ENCODE measurements at regions not wholly inside any gene's neighbourhood (a gene's known extent, or its start where the extent isn't known, plus 50 kb on each side); places are given as distances from the start of the nearest gene placed in this dataset.
"Not testable (repeated sequence)": the region's sequence is repeated elsewhere in the genome, so short reads cannot be mapped to it uniquely, and the experiment has no call there.

DNA sequence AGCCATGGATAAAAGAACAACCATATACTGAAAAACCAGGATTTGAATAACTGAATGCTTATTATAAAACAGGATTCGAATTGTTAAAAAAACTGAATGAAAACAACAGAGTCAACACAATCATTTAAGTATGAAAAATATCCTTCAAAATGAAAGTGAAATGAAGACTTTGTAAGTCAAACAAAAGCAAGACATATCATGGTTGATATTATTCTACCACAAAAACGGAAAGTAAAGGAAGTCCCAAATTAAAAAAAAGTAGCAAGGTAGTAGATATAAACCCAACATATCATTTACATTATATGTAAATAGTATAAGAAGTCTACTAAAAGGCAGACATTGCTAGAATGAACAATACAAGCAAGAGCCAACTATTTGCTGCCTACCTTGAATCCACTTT, 63.1 kb upstream of the POTEC start:
- not testable (repeated sequence) for H3K36me3 ChIP-seq, H3K27me3 ChIP-seq, DNase-seq, H3K9me3 ChIP-seq, H3K4me3 ChIP-seq

DNA sequence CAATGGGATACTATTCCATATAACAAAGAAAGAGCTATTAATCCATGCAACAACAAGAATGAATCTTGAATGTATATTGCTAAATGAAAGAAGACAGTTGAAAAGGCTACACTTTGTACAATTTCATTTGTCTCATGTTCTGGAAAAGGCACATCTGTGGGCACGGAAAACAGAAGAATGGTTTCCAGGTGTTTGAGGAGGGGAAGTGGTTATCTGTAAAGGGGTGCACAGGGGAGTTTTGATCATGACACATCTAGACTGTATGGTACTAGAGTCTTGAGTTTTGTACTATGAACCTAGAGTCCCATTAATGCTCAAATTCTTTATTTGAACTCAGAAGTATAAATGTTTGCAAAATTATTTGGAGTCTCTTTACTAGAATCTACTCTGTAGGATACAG, 64.0 kb upstream of the POTEC start:
- H3K36me3 ChIP-seq, H3K9me3 ChIP-seq, H3K27me3 ChIP-seq, DNase-seq, H3K4me3 ChIP-seq: not testable (repeated sequence)

DNA sequence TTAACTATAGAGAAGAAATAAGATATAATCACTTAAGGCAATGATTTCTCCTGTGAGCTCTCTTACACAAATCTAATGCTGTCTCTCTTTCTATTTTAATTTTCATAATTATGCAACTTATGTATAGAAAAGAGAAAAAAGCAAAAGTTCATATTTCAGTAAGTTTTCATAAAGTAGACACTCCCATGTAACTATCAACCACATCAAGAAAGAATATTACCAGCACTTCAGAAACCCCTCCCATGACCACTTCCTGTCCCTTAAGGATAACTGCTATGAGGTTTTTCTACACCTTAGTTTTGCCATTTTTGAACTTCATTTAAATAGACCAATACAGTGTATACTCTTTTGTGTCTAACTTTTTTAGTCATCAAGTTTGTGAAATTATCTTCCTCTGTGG, 69.0 kb upstream of the POTEC start:
- not testable (repeated sequence) for H3K9me3 ChIP-seq, H3K36me3 ChIP-seq, DNase-seq, H3K27me3 ChIP-seq, H3K4me3 ChIP-seq

DNA sequence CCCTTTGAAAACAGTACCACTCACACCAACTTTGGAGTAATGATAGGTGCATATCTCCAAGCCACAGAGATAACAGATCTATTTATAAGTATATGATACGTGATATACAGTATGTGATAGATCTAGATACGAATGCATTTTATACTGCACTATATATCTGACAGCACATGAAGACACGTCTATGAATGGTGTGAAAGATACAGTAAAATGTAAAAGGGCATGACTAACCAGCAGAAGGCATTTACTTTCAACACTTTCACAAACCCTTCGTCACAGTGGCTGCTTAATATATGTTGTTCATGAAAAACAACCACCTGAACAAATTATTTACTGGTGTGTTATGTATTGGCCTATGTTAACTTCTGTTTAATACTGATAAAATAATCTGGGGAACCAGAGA, 71.1 kb upstream of the POTEC start:
- not testable (repeated sequence) for H3K36me3 ChIP-seq, H3K9me3 ChIP-seq, H3K4me3 ChIP-seq, H3K27me3 ChIP-seq, DNase-seq

DNA sequence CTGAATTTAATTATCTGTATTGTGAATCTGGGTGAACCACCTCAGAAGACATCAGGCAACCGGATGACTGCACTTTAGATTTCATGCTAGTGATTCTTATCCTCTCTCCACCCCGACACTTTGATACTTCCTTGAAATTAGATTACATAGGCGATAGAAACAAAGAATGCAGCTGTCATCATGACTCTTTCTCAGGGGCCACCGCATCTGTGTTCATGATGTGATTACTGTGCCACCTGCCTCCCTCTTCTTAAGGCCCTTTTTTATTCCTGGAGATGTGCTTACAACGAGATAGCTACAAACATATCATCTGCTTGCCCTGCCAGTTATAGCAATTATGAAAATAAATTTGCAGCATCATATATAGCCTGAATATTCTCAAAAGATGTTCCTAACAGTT, 83.9 kb upstream of the POTEC start:
- not testable (repeated sequence) for DNase-seq, H3K9me3 ChIP-seq, H3K4me3 ChIP-seq, H3K27me3 ChIP-seq, H3K36me3 ChIP-seq

DNA sequence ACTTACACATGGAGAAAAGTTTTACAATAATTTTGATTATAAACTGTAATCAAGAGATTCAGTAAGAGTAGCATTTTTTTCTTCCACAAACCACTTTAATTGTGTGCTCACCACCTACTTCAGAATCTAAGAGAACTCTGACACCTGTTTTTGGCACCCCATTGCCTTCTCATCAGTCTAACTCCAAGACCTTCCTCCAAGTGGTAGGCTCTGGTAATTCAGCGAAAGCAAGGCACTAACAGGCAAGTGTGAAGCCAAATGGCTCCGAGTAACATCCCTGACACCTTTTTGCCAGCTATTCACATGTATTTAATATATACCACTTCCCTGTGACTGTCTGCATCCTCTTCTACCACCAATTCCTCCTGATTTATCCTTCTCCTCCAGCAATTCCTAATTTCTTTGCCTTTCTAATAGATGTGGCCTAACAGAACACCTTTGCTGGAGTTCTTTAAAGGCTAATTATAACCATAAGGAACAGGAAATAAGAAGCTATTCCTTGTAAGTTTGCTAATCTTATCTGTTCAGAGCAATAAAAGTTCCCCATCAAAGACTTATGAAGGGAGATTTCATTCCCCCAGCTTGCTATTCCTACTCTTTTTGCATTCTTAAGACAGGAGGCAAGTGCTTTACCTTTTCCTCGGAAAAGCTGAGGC, 85.1 kb upstream of the POTEC start:
- not testable (repeated sequence) for H3K36me3 ChIP-seq, H3K27me3 ChIP-seq, DNase-seq, H3K4me3 ChIP-seq, H3K9me3 ChIP-seq

DNA sequence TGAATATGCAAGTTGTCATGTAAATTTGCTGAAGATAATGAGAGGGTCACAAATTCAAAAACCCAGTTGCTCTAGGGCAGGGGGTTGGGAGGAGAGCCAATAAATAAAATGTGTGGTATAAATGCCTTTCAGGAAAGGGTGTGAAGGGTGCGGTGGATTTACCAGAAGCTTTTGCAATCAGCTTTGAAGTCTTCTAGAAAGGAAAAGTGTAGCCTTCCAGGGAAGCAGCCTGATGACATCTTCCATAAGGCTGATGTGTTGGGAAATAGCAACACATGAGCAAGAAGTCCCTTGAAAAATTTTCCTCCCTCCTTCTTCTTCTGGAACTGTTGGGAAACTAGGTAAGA, 85.6 kb upstream of the POTEC start:
- not testable (repeated sequence) for H3K27me3 ChIP-seq, H3K4me3 ChIP-seq, DNase-seq, H3K9me3 ChIP-seq, H3K36me3 ChIP-seq

DNA sequence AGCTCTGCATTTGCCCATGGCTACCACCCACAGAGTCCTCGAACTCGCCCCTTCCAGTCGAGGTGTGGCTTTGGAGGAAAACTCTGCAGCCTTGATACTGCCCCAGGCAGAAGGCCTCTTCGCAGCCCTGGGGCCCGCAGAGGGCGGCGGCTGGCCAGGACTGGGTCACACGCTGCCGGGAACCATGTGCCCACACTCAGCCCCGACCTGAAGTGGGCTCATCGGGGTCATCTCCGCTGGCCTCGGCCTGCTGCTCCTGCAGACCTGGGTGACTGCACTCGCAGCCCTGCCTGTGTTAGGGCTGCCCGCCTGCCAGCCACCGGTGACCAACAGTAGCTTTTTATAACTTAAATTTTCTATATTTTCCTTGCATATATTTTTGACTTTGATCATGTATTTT, 89.6 kb upstream of the POTEC start:
- H3K9me3 ChIP-seq, H3K4me3 ChIP-seq, H3K27me3 ChIP-seq, H3K36me3 ChIP-seq, DNase-seq: not testable (repeated sequence)

DNA sequence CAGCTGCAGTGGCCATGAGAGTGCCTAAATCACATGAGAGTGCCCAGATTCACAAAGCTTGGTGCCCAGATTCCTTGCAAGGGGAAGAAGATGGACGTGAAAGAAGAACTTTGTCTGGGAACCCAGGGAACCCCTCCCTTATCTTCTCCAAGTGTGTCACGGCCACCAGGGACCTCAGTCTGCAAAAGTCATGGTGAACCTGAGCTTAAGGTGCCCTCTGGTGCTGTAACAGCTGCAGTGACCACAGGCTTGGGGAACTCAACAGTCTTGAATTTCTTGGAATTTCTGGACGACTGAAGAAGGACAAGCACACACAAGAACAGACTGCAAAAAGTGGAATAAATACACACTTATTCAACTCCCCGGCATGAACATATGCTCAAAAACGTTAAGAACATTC, 94.6 kb upstream of the POTEC start:
- not testable (repeated sequence) for DNase-seq, H3K9me3 ChIP-seq

DNA sequence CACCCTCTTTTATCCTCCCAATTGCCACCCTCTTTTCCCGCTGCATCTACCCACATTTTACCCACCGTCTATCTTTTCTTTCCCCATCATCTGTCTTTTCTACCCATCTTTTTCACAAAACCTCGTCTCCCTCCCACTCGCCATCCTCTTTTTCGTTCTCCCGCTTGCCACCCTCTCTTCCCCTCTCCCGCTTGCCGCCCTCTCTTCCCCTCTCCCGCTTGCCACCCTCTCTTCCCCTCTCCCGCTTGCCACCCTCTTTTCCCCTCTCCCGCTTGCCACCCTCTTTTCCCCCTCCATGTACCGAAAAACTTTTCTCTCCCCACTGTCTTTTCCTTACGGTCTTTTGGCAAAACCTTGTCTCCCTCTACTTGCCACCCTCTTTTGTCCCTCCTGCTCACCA, 97.7 kb upstream of the POTEC start:
- not testable (repeated sequence) for H3K36me3 ChIP-seq, H3K27me3 ChIP-seq, H3K9me3 ChIP-seq, DNase-seq, H3K4me3 ChIP-seq

More for the DNA sequence above, 94.6 kb upstream of the POTEC start:
- not testable (repeated sequence) for H3K27me3 ChIP-seq, H3K36me3 ChIP-seq, H3K4me3 ChIP-seq

DNA sequence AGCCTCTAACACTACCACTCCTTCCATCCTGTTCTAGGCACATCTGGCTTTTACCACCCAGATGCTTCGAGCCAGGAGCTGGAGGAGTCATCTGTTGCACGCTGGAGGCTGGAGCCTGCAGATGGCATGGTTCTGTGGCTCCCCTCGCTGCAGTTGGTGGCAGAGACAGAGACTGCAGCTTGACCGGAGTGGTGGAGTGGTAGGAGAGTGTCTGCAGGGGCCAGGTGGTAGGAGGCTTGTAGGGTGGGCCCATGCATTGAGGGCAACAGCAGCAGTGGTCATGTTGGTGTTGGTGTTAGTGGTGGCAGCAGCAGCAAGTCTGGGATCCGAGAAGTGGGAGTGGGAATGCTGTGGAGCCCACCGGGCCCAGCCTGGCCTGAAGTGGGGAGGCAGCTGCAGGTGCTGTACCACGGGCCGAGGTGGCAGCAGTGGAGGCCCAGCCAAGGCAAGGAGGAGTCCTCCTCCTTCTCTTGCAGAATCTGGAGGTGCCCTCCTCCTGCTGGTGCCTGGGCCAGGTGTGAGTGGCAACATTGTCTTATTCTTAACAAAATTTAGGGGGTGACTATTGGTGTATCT, 100.4 kb upstream of the POTEC start:
- H3K4me3 ChIP-seq, DNase-seq, H3K9me3 ChIP-seq, H3K27me3 ChIP-seq, H3K36me3 ChIP-seq: not testable (repeated sequence)

DNA sequence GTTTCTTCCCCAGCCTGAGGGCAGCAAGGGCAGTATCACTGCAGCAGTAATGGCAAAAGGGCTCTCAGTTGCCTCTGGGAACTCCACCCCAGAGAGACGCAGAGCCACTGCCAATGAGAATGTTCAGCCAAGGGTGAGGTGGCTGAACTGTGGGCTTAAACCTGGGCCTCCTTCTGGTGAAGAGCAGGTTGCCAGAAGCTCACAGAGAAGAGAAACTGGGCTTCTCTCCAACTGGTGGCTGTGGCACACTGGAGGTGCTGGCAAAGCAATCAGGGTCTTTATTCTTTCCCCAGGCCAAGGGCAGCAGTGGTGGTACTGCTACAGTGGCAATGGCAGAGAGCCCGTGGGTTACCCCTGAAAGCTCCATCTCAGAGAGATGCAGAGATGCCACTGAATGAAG, 54.9 kb upstream of the ANKRD30B start:
- H3K9me3 ChIP-seq: not testable (repeated sequence)

DNA sequence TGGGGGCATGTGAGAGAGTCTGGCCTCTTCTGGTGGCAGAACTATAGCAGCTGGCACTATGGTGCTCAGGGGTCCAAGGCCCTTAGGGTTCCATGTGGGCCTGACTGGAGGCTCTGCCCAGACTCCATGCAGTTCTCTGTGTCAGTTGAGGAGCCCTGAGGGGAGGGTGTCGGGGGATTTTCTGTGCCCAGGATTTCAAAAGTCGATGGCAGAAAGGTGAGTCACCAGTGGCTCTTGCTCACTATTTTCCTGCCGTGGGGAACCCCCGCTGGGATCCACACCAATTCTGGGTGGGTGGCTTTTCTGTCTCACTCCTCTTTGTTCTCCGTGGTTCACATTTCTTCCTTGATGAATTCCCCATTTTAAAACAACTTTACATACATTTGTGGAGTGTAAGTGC, 54.1 kb upstream of the ANKRD30B start:
- DNase-seq, H3K9me3 ChIP-seq, H3K27me3 ChIP-seq, H3K4me3 ChIP-seq, H3K36me3 ChIP-seq: not testable (repeated sequence)

More for the DNA sequence above, 54.9 kb upstream of the ANKRD30B start:
- not testable (repeated sequence) for H3K27me3 ChIP-seq, H3K4me3 ChIP-seq, DNase-seq, H3K36me3 ChIP-seq

DNA sequence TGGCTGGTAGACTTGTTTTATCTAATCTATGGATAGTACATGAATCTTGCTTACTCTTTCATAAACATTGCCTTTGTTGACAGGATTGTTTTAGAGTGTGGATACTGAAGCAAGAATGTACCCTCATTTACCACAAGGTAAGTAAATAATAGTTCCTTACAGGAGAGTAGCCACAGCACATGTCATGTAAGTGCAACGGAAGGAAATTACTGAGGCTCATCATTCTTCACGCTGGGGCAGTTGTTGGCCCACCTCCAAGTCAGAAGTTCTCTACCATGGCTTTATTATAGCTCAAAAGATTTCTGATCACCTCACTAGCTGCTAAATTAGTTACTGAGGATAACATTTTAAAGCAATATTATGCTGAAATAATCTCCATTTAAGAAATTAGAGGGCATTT, 50.0 kb upstream of the ANKRD30B start:
- not testable (repeated sequence) for H3K9me3 ChIP-seq, H3K36me3 ChIP-seq, H3K27me3 ChIP-seq, H3K4me3 ChIP-seq
- peak; percentile 8 for DNase-seq

Data from MG63 (cell line).